Left renal cortex interstitium (tissue), 4 donors: ENCODE measurements at regions not wholly inside any gene's neighbourhood (a gene's known extent, or its start where the extent isn't known, plus 50 kb on each side); places are given as distances from the start of the nearest gene placed in this dataset.
"Not testable (repeated sequence)": the region's sequence is repeated elsewhere in the genome, so short reads cannot be mapped to it uniquely, and the experiment has no call there.

Experiments used
- DNase-seq, 4 donors: peaks; one replicate each; pipeline ENCODE4 v3.0.0-alpha.2; 2013; ENCODE audit warnings: low read depth in 4 of 4, low spot score in 2 of 4, missing footprints in 1 of 4

GRCh38 chr5:3324421-3325101 is 271.1 kb upstream of the IRX1 start:
- DNase-seq, result no peak

- not testable (repeated sequence) for DNase-seq
Observed at GRCh38 chr5:3323966-3324365, 271.7 kb upstream of the IRX1 start.

- no peak for DNase-seq
Observed at GRCh38 chr5:3323144-3323543, 272.5 kb upstream of the IRX1 start.

GRCh38 chr5:3322642-3323041 is 273.0 kb upstream of the IRX1 start:
- DNase-seq, result no peak

- DNase-seq, result no peak
Observed at GRCh38 chr5:3321923-3322322, 273.7 kb upstream of the IRX1 start.

- no peak for DNase-seq
Observed at GRCh38 chr5:3321119-3321760, 274.4 kb upstream of the IRX1 start.

- no peak for DNase-seq
Observed at GRCh38 chr5:3320317-3320875, 275.2 kb upstream of the IRX1 start.

- no peak for DNase-seq
Observed at GRCh38 chr5:3317051-3317795, 278.4 kb upstream of the IRX1 start.

- no peak for DNase-seq
Observed at GRCh38 chr5:3313569-3313968, 282.1 kb upstream of the IRX1 start.

- no peak for DNase-seq
Observed at GRCh38 chr5:3312299-3312698, 283.3 kb upstream of the IRX1 start.

GRCh38 chr5:3311433-3311832 is 284.2 kb upstream of the IRX1 start:
- no peak for DNase-seq

- peak in 1 of 4 donors; percentile 48 for DNase-seq
Observed at GRCh38 chr5:3310541-3311261, 284.9 kb upstream of the IRX1 start.

- no peak for DNase-seq
Observed at GRCh38 chr5:3309538-3309937, 286.1 kb upstream of the IRX1 start.

- DNase-seq, result no peak
Observed at GRCh38 chr5:3307982-3308621, 287.5 kb upstream of the IRX1 start.

- no peak for DNase-seq
Observed at GRCh38 chr5:3305432-3305831, 290.2 kb upstream of the IRX1 start.

- DNase-seq, result no peak
Observed at GRCh38 chr5:3304346-3304745, 291.3 kb upstream of the IRX1 start.

GRCh38 chr5:3303777-3304176 is 291.9 kb upstream of the IRX1 start:
- DNase-seq, result no peak

- no peak for DNase-seq
Observed at GRCh38 chr5:3302228-3302627, 293.4 kb upstream of the IRX1 start.

GRCh38 chr5:3301306-3301705 is 294.3 kb upstream of the IRX1 start:
- no peak for DNase-seq

- no peak for DNase-seq
Observed at GRCh38 chr5:3300726-3301125, 294.9 kb upstream of the IRX1 start.
